GM23248 (cell line): ENCODE measurements at regions not wholly inside any gene's neighbourhood (a gene's known extent, or its start where the extent isn't known, plus 50 kb on each side); places are given as distances from the start of the nearest gene placed in this dataset.

Experiments used
- DNase-seq: peaks from one replicate; pipeline ENCODE4 v3.0.0-alpha.2; 2015
- H2AFZ ChIP-seq: fragments of 200-600 bp; sonication (generic); 2 replicates; pipeline ENCODE4 v1.6.1; 2016; ENCODE audit warnings: antibody characterized with exemption
- H3F3A ChIP-seq: fragments of 200-600 bp; sonication (generic); 2 replicates; pipeline ENCODE4 v1.6.1; 2016; ENCODE audit warnings: mild to moderate bottlenecking, antibody characterized with exemption, mixed run types; ENCODE audit not compliant: insufficient read depth
- H3K27ac ChIP-seq: fragments of 200-600 bp; sonication (generic); 2 replicates; pipeline ENCODE4 v1.5.1; 2016; ENCODE audit warnings: mild to moderate bottlenecking
- H3K27me3 ChIP-seq: fragments of 200-600 bp; sonication (generic); replicated peaks from 2 replicates; pipeline ENCODE4 v1.6.1; 2016; ENCODE audit warnings: mild to moderate bottlenecking; ENCODE audit not compliant: insufficient read depth
- H3K36me3 ChIP-seq: fragments of 200-600 bp; sonication (generic); 2 replicates; pipeline ENCODE4 v1.6.1; 2016; ENCODE audit warnings: low read depth, mild to moderate bottlenecking
- H3K4me1 ChIP-seq: fragments of 200-600 bp; sonication (generic); 2 replicates; pipeline ENCODE4 v1.6.1; 2016; ENCODE audit warnings: mild to moderate bottlenecking; ENCODE audit not compliant: insufficient read depth
- H3K4me2 ChIP-seq: fragments of 200-600 bp; sonication (generic); one replicate; pipeline ENCODE4 v1.6.1; 2016; ENCODE audit warnings: mild to moderate bottlenecking; ENCODE audit not compliant: unreplicated experiment
- H3K4me3 ChIP-seq: fragments of 200-600 bp; sonication (generic); 2 replicates; pipeline ENCODE4 v1.5.1; 2016; ENCODE audit warnings: mild to moderate bottlenecking
- H3K79me2 ChIP-seq: fragments of 200-600 bp; sonication (generic); 2 replicates; pipeline ENCODE4 v1.6.1; 2016; ENCODE audit warnings: mild to moderate bottlenecking; ENCODE audit not compliant: insufficient read depth
- H3K9ac ChIP-seq: fragments of 200-600 bp; sonication (generic); 2 replicates; pipeline ENCODE4 v1.6.1; 2016; ENCODE audit warnings: mild to moderate bottlenecking
- H3K9me2 ChIP-seq: fragments of 200-600 bp; sonication (generic); 2 replicates; pipeline ENCODE4 v1.6.1; 2016; ENCODE audit warnings: mixed run types, mild to moderate bottlenecking, moderate library complexity; ENCODE audit not compliant: insufficient read depth
- H3K9me3 ChIP-seq: fragments of 200-600 bp; sonication (generic); one replicate; pipeline ENCODE4 v1.6.1; 2017; ENCODE audit warnings: low read depth
- H4K20me1 ChIP-seq: fragments of 200-600 bp; sonication (generic); 2 replicates; pipeline ENCODE4 v1.6.0; 2016; ENCODE audit not compliant: insufficient read depth
- EZH2 ChIP-seq: fragments of 200-600 bp; sonication (generic); IDR thresholded peaks from 2 replicates; pipeline ENCODE4 v1.6.1; 2018; ENCODE audit warnings: antibody characterized with exemption, mild to moderate bottlenecking; ENCODE audit not compliant: insufficient read depth, poor library complexity, severe bottlenecking
- EZH2phosphoT487 ChIP-seq: fragments of 200-600 bp; sonication (generic); IDR thresholded peaks from 2 replicates; pipeline ENCODE4 v1.6.1; 2018; ENCODE audit warnings: antibody characterized with exemption, moderate library complexity, mild to moderate bottlenecking, low read depth; ENCODE audit not compliant: insufficient read depth
- WGBS, 2 experiments: methylation state at CpG; one replicate each; pipeline ENCODE4 v1.1.6; 2015 to 2017; ENCODE audit warnings: low lambda C conversion rate in 2 of 2, low coverage in 1 of 2; ENCODE audit errors: missing lambda C conversion rate in 2 of 2; 5-methylcytosine and 5-hydroxymethylcytosine counted together
- in situ Hi-C: fragments of 300-500 bp; cut with MboI; formaldehyde crosslinking; loops from 2 replicates; pipeline ENCODE4 v1.15.0; 2020

GRCh38 chr12:91290354-91290753 is 107.7 kb upstream of the DCN start:
- Histone ChIP-seq H3K79me2 (no peaks in the 10 kb centered on the region), H2AFZ (no peak overlapping the region), H3K27me3 (no peaks in the 10 kb centered on the region), H3K4me2 (no peak overlapping the region), H3K9me2 (no peaks in the 10 kb centered on the region), H3K9ac (no peak overlapping the region), H4K20me1 (no peaks in the 10 kb centered on the region), H3K4me3 (no peak overlapping the region), H3K36me3 (no peaks in the 10 kb centered on the region), H3K4me1 (no peaks in the 10 kb centered on the region), H3K27ac (no peak overlapping the region), H3F3A (no peaks in the 10 kb centered on the region), H3K9me3 (no peaks in the 10 kb centered on the region)
- TF ChIP-seq EZH2phosphoT487 (no peak), EZH2 (no peak)
- DNase-seq = no peak
- in situ Hi-C loops = no loop called here

- in situ Hi-C loops = no loop called here
Measured at GRCh38 chr12:91289906-91290305, 107.3 kb upstream of the DCN start.

GRCh38 chr12:91289072-91289471 is 106.5 kb upstream of the DCN start:
- no peaks in the 10 kb centered on the region for H3K4me1 ChIP-seq
- no peak overlapping the region for H3K4me2 ChIP-seq
- no peak overlapping the region for H3K27ac ChIP-seq
- no peak for DNase-seq
- no peak overlapping the region for H2AFZ ChIP-seq
- no peaks in the 10 kb centered on the region for H3K27me3 ChIP-seq
- H3K9ac ChIP-seq = no peak overlapping the region
- H4K20me1 ChIP-seq = no peaks in the 10 kb centered on the region
- no peaks in the 10 kb centered on the region for H3F3A ChIP-seq
- H3K4me3 ChIP-seq = no peak overlapping the region
- 0 to 23% methylated on average over 1 of the region's 1 CpG for WGBS, 2 experiments
- no peak for TF ChIP-seq EZH2
- no peak for TF ChIP-seq EZH2phosphoT487
- in situ Hi-C loops = no loop called here
- H3K79me2 ChIP-seq = no peaks in the 10 kb centered on the region
- no peaks in the 10 kb centered on the region for H3K36me3 ChIP-seq
- H3K9me2 ChIP-seq = no peaks in the 10 kb centered on the region
- H3K9me3 ChIP-seq = no peaks in the 10 kb centered on the region

More at GRCh38 chr12:91289906-91290305, 107.3 kb upstream of the DCN start:
- no peaks in the 10 kb centered on the region for H3K9me2 ChIP-seq
- no peak overlapping the region for H3K4me2 ChIP-seq
- H3K4me1 ChIP-seq = no peaks in the 10 kb centered on the region
- no peak for DNase-seq
- TF ChIP-seq EZH2phosphoT487 (no peak), EZH2 (no peak)
- no peak overlapping the region for H2AFZ ChIP-seq
- no peaks in the 10 kb centered on the region for H3K27me3 ChIP-seq
- no peak overlapping the region for H3K4me3 ChIP-seq
- H3K9ac ChIP-seq = no peak overlapping the region
- no peaks in the 10 kb centered on the region for H4K20me1 ChIP-seq
- no peaks in the 10 kb centered on the region for H3K79me2 ChIP-seq
- 63 to 71% methylated on average over 3 of the region's 3 CpGs for WGBS, 2 experiments
- H3K36me3 ChIP-seq = no peaks in the 10 kb centered on the region
- no peaks in the 10 kb centered on the region for H3K9me3 ChIP-seq
- no peaks in the 10 kb centered on the region for H3F3A ChIP-seq
- H3K27ac ChIP-seq = no peak overlapping the region

DNA sequence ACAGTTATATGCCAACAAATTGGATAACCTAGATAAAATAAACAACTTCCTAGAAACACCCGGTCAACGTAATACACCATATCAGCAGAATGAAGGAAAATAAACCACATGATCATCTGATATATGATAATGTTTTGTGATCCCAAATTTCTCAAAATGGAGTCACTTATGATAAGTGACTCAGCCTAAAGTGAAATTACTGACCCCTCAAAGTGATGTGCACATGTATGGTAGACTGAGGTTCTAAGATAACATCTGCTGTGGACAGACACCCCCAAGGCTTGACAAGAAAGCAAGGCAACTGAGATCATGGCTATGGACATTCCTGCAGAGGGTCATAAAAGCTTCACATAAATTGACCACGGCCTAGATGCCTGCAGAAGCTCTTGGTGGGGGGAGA is 105.1 kb upstream of the DCN start:
- Histone ChIP-seq H3K4me2 (no peak overlapping the region), H3K27ac (no peak overlapping the region), H3K36me3 (no peaks in the 10 kb centered on the region), H3K79me2 (no peaks in the 10 kb centered on the region), H3F3A (no peaks in the 10 kb centered on the region), H3K27me3 (no peaks in the 10 kb centered on the region), H3K4me1 (no peaks in the 10 kb centered on the region), H3K9me3 (no peaks in the 10 kb centered on the region), H4K20me1 (no peaks in the 10 kb centered on the region), H3K4me3 (no peak overlapping the region), H3K9me2 (no peaks in the 10 kb centered on the region), H3K9ac (no peak overlapping the region), H2AFZ (no peak overlapping the region)
- in situ Hi-C loops = no loop called here
- TF ChIP-seq EZH2phosphoT487 (no peak), EZH2 (no peak)
- DNase-seq = no peak
- WGBS, 2 experiments = 57 to 59% methylated on average over 3 of the region's 3 CpGs

DNA sequence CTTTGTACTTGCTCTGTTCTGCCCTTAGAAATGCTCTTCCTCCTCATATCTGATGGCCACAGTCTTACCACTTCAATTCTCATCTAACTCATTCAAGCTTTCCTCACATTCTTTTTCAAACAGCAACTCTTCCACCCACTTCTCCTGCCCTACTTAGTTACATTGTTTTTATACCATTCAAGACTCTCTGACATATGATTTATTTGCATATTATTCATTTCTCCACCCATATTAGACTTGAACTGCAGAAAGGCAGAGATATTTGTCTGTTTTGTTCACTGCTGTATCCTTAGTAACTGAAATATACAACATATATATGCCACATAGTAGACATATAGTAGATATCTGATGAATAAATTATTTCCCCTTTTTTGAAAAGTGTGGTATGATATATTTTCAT is 95.5 kb upstream of the DCN start:
- no peaks in the 10 kb centered on the region for H3K36me3 ChIP-seq
- no peak overlapping the region for H2AFZ ChIP-seq
- no peaks in the 10 kb centered on the region for H3K79me2 ChIP-seq
- in situ Hi-C loops = no loop called here
- no peak for TF ChIP-seq EZH2
- no peak for TF ChIP-seq EZH2phosphoT487
- H3K9me3 ChIP-seq = no peaks in the 10 kb centered on the region
- H3K27ac ChIP-seq = no peak overlapping the region
- no peaks in the 10 kb centered on the region for H3K4me1 ChIP-seq
- H3K9me2 ChIP-seq = no peaks in the 10 kb centered on the region
- no peaks in the 10 kb centered on the region for H3K27me3 ChIP-seq
- no peak for DNase-seq
- no peak overlapping the region for H3K9ac ChIP-seq
- no peak overlapping the region for H3K4me3 ChIP-seq
- no peak overlapping the region for H3K4me2 ChIP-seq
- H4K20me1 ChIP-seq = no peaks in the 10 kb centered on the region
- no peaks in the 10 kb centered on the region for H3F3A ChIP-seq
